Fibroblast of skin of abdomen (primary cell): ENCODE measurements at regions not wholly inside any gene's neighbourhood (a gene's known extent, or its start where the extent isn't known, plus 50 kb on each side); places are given as distances from the start of the nearest gene placed in this dataset.

Experiments used
- DNase-seq: peaks from one replicate; pipeline ENCODE4 v3.0.0-alpha.2; 2013

DNA sequence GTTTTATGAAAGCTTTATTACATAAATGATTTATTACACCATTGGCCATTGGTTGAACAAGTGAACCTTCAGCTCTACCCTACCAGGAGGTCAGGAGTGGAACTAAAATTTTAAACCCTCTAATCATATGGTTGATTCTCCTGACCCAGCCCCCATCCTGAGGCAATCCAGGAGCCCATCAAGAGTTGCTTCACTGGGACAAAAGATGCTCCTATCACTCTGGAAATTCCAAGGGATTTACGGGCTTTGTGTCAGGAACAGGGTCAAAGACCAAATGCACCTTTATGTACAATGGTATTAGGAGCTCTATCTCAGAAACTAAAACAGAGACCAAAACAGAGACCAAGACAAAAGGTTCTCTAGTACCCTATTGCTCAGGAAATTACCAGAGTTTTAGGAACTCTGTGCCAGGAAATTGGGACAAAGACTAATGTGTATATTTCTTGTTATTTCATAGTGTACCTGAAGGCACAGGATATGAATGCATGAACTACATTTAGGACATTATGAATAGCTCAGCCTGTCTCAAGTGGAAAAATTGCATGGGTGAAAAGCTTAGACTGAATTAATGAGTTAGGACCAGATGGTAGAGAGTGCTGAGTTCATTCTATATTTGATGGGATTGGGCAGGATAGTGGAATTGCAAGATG is 171.7 kb upstream of the FLRT2 start:
- DNase-seq: no peak

DNA sequence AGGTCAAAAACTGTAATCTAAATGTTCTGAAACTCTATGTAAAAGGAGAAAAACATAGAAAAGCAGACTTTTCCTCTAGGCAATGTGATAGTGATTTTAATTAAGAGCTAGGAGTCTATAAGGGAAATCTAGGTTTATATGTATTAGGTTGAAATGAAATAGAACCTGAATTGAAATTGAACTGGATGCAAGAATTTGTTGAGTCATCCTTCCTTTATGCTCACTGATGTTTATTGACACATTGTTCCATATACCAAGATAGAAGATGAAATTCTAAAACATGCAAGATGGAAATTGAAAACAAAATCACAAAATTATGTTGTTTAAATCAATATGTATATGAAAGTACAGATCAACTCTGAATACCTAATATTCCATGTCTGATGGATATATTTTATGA is 170.4 kb upstream of the FLRT2 start:
- no peak for DNase-seq

DNA sequence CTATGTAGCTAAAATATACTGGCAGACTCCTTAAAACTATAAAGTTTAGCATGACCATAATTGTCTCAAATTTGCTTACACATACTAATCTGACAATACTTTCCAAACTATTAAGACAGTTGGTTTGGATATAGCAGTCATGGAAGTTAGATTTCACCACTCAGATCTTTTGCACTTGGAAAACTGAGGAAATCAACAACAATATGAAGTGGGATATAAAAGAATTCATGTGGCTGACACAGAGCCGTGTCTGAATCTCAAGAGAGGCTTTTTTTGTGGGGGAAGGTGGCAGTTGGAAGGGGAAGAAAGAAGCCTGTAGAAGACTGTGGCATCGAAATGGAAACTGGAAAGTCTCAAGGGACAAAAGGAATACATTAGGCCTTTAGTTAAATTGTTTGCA is 166.6 kb upstream of the FLRT2 start:
- DNase-seq: no peak

DNA sequence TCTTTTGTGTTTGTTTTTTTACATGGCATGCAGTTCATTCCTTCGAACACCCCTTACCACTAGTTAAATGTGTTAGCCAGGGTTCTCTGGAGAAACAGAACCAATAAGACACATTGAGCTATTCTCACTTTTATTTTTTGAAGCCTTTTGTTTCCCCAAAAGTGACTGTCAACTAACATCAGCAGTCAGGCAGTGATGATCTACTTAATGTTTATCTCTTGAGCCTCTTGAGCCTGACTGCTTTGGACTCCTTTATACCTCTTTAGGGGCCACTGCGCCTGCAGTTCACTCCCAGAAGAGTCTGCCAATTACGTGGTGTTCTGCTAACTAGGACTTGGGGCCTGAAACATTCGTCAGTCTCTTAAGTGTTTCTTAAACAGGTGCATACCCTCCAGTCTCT is 163.7 kb upstream of the FLRT2 start:
- no peak for DNase-seq

DNA sequence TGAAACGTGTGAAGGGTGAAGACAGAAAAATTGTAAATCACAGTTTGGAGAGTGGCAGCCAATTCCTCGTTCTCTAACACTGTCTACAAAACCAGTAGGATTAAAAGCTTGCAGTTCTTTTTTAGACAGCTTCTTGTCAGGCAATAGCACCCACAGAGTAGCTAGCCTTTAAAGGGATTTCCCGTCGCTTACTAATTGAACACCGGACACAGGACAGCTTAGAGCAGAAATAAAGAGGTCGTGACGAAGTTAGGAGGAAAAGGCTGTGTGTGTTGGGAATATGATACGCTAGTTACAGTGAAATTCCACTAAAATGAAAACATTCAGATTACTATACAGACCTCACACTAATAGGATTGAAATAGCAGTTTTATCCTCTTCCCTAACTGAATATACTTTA is 149.1 kb upstream of the FLRT2 start:
- DNase-seq: no peak

DNA sequence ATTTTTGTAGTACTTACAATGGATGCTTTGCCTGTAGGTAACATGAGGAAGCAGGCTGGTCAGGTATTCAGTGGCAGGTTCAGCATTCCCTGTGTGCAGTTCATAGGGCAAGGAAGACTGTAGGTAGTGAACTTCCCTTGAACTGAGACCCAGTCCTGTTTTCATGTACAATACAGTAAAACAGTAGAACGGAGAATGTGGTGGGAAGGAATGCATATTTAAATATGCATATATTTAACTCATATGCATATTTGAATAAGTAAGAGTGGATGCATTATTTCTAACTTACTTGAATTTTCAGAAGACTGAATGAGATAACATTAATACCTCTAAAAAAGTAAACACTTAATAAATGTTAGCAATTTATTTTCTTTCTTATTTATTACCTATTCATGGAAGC is 147.6 kb upstream of the FLRT2 start:
- no peak for DNase-seq

DNA sequence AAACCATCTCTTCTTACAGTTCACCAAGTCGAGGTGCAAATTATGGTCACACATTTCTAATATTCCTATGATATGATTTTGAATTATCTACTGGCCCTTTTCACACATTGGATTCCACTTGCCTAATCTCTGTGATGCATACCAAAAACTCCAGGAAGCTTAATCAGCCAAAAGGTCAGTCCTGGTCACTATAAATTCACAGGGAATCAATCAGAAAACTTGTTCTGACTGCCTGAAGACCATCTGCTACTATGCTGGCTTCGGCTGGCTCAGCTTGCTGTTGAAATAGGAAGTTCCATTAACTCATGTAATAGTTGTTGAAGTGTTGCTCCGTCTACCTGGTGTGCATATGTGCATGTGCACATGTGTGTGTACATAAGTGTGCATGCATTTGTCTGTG is 142.8 kb upstream of the FLRT2 start:
- peak; percentile 14 for DNase-seq

DNA sequence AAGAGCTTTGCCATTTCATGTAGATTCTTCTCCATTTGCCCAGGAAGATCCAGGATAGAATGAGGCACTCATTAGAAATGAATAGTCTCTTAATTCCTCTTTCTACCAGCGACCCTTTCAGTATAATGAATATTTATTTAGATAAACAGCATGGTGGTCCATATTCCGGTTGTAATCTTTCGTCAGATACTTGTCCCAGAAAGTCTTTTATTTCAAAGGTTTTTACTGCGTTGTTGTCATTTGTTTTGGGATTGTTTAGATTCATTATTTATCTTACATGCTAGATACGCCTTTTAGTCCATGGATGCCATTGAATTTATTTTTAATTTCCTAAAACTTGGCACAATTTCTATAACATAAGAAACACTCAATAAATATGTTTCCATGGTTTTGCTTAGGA is 139.7 kb upstream of the FLRT2 start:
- no peak for DNase-seq

DNA sequence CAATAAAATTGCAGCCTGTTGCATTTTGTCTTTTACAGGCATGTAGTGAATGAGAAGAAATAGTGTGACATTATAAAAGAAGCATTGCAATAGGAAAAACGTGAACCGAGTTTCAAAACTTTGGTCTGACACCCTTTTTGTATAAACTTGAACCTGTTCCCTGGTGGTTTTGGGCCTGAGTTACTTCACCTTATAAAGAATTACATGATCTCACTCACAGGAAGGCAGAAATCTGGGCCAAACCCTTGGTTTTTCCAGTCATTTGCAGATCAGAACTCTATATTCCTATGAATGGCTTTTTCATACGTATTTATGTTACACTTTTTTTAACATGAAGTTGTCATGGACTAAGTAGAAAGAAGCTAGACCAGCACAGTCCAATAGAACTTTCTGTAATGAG is 138.5 kb upstream of the FLRT2 start:
- no peak for DNase-seq

DNA sequence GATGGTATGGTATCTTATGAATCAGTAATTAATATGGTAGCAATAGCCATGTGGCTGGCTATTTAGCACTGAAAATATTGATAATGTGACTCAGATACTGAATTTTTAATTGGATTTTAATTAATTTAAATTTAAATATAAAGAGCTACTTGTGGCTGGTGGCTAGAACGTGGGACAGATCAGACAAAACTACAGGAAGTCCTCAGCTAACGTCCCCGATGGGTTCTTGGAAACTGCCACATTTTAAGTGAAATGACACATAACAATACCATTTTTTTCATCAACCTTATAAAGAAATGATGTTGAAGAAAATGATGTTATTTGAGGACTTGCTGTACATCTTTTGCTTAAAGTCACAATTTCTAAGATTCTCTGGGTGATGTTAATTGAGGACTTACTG is 138.1 kb upstream of the FLRT2 start:
- no peak for DNase-seq

DNA sequence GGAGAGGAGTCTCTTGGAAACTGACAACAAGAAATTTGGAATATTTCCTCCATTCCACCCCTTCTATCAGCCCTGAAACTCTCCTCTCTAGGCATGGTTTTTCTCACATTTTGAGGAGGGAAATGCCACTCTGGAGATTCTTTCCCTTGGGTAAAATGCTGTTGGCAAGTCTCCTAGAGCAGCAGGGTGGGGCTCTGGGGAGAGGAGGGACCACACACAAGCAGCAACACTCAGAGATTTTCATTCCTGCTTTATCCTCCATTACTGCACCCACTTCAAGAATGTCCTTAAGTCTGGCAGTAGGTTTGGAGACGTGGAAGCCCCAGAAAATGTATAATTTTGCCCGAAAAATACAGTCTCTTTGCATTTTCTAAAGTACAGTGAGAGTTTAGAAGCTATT is 130.8 kb upstream of the FLRT2 start:
- peak; percentile 40 for DNase-seq

DNA sequence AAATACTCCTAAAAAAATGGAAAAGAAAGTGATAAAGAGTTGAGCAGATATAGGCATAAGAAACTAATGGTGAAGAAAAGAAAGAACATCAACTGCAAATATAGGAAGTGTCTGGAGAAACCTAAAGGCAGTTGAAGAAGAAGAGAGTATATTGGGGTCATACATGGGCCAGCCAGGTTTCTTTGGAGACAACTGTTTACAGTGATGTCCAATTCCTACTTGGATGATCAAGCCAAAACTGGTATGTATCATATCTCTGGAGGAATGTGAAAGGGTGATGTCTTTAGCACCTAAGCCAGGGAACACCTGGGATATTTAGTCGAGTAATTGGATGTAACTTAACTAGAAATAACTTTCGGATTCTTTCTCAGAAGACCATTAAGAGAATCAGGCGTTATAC is 129.3 kb upstream of the FLRT2 start:
- no peak for DNase-seq

DNA sequence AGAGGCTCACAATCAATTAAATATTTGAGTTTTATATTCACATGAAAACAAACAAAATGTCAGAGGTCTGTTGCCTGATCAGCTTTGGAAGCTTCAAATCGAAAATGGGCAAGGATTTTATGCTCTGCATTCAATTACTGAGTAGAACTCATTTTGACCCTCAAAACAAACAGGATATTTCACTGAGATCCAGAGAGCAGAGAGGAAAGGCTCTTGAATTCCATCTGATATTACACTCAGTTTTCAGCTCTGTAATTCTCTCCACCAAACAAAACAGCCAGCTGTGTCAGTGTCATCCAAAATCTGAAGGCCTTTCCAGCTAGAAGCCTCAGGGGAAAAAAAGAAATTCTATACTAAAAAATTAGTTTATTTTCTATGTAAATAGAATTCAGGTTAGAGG is 128.6 kb upstream of the FLRT2 start:
- no peak for DNase-seq

DNA sequence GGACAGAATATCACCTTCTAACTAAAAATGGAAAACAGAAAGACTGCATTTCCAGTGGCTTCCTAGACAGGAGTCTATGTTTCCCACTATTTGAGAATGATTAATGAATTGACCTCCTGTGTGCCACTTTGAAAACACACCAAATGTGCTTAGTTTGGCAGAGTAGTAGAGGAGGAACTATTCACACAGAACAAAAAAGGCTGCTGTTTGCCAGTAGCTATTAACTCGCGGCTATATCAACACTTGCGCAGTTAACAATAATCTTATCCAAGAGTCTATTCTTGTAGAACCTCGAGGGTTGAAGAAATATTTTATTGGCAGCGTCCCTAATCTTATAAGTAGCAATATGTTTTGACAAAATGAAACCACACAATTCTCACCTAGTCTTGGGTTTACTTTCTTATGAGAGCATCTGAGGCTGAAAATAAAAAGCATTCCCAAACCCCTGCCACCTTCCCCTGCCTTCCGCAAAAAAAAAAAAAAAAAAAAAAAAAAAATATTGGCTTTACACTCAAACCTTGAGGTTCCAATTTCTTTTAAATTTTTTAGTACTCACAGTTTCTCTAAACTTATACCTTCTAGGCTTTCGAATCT is 127.3 kb upstream of the FLRT2 start:
- DNase-seq: no peak

DNA sequence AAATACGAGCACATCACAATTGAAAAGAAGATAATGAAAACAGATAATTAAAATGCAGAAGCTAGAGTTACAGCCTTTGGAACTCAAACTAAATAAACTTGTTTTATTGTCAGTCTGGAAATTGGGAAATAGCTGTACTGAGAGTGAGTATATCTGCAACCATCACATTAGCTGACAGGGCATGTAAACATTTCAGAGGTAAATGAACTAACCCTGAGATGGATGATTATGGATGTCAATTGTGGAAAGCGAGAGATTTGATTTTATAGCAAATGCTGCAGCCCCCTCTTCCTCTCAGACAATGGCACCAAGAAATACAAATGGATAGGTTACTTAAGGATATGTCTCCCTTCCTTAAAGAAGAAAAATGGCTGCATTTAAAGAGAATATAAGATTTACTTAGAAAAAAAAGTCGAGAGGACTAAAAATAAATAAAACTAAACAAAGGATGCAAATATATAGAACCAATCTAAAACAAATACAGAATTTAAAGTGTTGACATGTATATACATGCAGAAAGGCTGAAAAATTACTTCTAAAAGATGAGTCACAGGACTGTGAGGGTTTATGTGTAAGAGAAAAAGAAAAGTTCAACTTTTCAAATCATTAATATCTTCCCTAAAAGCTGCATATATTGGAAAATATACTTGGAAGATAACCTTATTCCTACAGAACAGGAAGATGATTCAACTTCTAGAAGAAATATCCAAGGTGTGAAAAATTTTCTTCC is 120.3 kb upstream of the FLRT2 start:
- no peak for DNase-seq

DNA sequence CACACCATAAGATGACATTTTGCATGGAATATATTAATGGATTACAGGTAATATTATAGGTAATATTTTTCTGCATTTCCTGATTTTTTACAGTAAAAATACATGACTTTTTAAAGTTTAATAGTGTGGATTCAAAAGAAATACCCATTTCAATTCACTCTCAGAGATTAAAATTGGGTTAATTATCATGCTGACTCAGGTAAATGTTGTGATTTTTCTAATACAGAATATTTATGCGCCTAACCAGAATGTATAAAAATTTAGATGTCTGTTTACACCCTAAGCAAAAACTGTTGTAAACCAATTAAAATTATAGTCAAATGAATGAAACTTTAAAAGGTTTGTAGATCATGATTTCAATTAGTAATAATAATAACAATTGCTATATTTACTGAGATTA is 117.2 kb upstream of the FLRT2 start:
- no peak for DNase-seq

DNA sequence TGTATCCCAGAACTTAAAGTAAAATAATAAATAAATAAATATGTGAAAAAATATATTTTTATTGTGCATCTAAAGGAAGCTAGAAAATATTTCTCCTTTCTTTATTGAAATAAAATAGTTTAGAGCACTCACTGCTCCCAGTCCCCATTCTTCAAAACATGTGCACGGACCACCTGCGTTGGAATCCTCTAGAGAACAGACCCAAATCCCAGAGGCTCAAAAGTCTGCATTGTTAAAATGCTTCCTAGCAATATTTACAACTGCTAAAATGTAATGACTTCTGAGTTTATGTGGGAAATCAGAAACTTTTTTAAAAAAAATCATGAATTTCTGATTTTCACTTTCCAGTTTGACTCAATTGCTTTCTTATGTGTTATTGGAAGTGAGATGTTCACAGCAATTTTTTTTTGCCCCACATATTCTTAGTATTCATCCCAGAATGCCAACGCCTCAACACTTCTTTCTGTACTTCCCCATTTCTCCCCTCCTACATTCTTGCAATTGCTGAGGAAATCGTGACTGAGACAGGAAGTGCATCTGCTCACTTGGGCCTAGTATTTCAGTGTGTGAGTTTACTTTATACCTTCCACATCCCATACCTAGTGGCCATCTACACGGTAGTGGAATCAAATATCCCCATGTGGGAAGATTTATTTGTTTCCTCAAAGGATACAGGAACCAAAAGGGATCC is 116.0 kb upstream of the FLRT2 start:
- peak; percentile 11 for DNase-seq

DNA sequence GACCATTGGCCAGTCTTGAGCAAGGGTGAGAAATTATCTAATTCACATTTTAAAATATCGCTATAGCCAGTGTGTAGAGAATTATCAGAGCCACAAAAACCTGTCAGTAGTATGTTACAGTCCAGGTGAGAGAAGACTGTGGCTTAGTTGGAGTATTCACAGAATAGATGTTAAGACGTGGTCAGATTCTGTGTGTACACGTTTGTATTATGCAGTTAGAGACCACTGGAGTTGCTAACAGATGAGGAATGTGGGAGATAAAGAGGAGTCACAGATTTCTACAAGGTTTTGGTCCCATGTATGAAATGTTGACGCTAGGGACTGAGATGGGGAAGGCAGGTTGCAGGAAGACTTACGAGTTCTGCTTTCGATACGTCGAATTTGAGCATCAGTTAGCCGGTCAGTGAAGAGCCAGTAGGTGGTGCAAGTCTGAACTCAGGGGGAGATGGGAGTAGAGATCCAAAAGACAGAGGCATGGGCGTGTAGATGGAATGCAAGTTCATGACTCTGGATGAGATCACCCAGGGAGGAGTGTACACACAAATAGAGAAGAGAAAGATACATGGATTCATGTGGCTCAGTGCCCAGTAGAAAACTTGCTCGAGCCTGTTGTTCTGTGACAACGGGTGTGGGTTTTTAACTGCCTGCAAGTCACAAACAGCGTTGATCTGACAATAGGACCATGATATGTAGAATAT is 114.8 kb upstream of the FLRT2 start:
- peak; percentile 88 for DNase-seq

DNA sequence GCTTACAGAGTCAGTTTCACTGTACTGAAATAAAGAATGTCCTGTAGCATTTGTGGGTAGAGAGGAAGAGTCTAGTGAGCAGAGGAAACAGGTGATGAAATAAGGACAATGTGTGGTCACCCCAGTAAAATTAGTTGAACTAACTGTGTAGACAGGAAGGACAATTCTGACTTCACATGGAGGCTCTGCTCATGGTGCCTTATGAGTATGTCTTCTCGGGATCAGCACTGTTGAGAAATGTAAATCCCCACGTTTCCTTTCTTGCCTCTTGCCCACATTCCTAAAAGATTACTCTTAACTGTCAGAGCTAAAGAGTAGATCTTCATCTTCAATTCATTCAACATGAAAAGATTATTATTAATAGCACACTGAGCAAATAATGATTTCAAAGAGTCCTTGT is 113.2 kb upstream of the FLRT2 start:
- DNase-seq: peak; percentile 80

DNA sequence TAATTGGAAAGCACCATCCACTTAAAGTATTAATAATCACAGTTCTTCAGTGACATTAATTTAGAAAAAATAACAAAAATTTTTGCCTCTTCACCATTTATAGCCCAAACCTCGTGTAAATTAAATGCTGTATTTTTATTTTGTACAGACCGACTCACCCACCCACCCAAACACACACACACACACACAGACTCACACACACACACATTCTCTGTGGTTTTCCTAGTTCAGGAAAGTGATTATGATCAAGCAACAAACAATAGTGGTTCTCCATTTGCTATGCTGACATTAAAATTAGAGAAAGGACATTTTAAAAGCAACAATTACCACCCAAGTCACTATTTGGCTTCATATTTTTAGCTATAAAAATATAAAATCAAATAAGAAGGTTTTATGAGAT is 112.5 kb upstream of the FLRT2 start:
- no peak for DNase-seq

DNA sequence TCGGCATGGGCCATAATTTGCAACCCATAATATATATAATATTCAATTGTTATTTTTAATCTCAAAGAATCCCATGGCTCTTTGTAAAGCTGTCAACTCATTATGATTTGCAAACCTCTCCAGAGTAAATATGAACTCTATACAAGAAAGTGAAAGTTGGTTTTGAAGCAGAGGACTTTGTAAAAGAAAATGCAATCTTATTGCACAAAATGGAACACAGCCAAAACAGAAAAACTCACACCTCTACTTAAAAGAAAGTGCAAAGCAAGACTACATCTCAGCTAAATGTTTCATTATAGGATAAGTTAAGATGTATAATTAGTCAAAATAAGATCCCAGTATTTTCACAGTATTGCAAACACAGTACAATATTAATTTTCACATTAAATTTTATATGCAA is 111.2 kb upstream of the FLRT2 start:
- DNase-seq: no peak

DNA sequence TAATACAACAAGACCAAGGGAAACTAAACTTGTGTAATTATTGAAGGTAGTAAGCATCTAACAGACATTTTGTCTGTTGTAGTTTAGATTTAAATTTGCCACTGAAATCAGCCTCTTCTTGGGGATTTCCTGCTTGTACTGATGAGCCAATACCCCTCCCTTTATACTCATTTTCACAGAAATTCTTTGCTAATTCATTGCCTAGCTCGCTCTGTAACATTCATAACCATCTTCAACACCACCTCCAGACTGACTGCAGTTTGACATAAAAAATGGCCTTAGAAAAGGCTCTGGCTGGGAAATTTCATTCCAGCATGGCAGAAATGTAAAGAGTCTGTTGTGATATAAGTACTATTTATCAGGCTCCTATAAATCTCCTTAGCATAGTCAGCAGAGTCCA is 109.7 kb upstream of the FLRT2 start:
- DNase-seq: no peak

DNA sequence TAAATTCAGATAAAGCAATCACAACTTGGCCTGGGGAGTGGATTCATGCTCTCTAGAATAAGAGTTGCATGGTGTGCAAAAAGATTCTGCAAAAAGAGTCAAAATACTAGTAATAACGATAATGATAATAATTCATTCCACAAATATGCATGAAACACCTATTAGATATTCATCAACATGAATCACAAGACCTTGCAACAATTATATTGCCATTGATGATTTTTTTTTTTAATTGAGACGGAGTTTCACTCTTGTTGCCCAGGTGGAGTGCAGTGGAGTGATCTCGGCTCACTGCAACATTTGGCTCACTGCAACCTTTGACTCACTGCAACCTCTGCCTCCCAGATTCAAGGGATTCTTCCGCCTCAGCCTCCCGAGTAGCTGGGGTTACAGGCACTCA is 109.2 kb upstream of the FLRT2 start:
- no peak for DNase-seq
